Fibroblast of pulmonary artery (primary cell): ENCODE measurements at regions not wholly inside any gene's neighbourhood (a gene's known extent, or its start where the extent isn't known, plus 50 kb on each side); places are given as distances from the start of the nearest gene placed in this dataset.
"Not testable (repeated sequence)": the region's sequence is repeated elsewhere in the genome, so short reads cannot be mapped to it uniquely, and the experiment has no call there.

ENCODE experiments used
- DNase-seq: peaks from one replicate; pipeline ENCODE4 v3.0.0-alpha.2; 2010; ENCODE audit warnings: low read depth
- H3K4me3 ChIP-seq: replicated peaks from 2 replicates; pipeline ENCODE4 v1.5.1; 2011; ENCODE audit warnings: low read depth, mild to moderate bottlenecking, control low read depth, low read length, moderate library complexity
- TF ChIP-seq, protein P1 (sequence below): IDR thresholded peaks from 2 replicates; pipeline ENCODE4 v1.5.1; 2011; ENCODE audit warnings: mild to moderate bottlenecking, control low read depth, low read length, inconsistent platforms; ENCODE audit errors: missing control alignments

DNA sequence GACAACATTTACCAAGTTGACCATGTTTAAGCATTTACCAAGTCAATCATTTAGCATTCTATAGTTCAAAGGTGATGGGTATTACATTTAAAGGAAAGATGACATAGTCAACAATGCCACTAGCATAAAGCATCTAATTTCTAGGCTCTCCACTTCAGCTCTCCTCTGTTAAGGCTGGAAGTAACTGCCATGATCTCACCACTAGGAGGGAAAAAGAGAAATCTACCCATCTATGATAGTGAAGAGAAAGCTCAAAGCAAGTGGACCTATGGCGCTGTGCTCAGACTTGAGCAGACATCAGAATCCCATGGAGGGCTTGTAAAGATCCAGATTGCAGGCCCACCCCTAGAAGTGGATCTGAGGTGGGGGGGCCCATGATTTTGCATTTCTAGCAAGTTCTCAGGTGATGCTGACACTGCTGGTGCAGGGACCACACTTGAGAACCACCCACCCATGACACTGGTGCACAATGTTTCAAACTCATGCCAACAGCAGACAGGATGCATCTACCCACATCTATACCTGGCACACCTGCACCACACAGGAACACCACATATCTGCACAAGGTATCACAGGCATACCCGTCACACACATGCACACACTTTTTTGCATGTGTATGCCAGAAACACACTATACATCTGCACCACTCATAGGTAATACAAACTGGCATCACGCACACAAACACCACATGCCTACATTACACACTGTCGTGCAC is 392.9 kb upstream of the RUNX1 start:
- TF ChIP-seq, protein P1, sequence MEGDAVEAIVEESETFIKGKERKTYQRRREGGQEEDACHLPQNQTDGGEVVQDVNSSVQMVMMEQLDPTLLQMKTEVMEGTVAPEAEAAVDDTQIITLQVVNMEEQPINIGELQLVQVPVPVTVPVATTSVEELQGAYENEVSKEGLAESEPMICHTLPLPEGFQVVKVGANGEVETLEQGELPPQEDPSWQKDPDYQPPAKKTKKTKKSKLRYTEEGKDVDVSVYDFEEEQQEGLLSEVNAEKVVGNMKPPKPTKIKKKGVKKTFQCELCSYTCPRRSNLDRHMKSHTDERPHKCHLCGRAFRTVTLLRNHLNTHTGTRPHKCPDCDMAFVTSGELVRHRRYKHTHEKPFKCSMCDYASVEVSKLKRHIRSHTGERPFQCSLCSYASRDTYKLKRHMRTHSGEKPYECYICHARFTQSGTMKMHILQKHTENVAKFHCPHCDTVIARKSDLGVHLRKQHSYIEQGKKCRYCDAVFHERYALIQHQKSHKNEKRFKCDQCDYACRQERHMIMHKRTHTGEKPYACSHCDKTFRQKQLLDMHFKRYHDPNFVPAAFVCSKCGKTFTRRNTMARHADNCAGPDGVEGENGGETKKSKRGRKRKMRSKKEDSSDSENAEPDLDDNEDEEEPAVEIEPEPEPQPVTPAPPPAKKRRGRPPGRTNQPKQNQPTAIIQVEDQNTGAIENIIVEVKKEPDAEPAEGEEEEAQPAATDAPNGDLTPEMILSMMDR = peak; percentile 18
- no peak overlapping the region for H3K4me3 ChIP-seq
- DNase-seq = no peak

DNA sequence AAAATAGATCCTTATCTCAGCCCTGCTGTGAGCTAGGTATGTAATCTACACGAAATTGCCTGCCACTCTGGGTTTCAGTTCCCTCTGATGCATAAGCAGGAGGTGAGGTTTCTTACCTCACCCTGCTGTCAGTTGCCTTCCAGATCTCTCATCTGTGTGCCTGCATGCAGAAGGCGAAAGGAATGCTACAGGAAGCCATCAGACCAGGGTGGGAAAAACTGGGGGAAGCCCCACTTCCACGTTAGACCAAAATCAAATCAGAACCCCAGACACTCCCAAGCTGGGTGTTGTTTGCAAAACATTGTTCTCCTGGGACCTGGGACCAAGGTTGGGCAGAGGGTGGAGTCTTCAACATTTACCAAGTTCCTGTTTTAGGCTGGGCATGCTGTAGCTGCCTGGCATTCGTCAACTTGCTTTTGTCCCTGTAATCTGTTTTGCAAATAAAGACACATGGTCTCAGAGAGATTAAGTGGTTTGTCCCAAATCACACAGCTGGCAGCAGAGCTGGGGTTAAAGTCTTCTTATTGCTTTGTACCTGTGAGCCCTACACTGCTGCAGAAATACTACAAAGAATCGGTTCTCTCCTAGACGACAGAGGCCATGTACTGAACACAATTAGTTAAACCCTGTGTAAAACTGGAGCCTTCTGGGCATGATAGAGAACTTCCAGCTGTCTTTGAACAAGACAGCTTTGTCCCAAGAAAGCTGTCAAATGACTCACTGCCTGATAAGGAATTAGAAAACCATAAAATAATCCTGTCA is 389.7 kb upstream of the RUNX1 start:
- peak; percentile 17 for DNase-seq
- TF ChIP-seq, protein P1 = no peak
- H3K4me3 ChIP-seq = no peak overlapping the region

DNA sequence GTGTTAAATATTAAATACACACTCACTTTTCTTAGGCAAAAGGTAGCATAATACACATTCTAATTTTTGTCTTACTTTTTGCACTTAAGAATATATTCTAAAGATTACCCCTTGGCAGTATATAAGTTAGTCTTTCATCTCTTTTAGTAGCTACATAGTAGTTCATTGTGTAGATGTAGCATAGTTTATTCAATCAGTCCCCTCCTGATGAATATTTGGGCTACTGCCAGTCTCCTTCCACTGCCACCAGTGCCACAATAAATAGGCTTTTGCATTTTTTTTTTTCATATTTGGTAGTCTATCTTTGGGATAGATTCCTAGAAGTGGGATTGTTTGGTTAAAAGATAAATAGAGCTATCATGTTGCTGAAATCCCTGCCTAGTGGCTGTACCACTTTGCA is 388.8 kb upstream of the RUNX1 start:
- TF ChIP-seq, protein P1 = no peak
- H3K4me3 ChIP-seq = no peak overlapping the region
- no peak for DNase-seq

DNA sequence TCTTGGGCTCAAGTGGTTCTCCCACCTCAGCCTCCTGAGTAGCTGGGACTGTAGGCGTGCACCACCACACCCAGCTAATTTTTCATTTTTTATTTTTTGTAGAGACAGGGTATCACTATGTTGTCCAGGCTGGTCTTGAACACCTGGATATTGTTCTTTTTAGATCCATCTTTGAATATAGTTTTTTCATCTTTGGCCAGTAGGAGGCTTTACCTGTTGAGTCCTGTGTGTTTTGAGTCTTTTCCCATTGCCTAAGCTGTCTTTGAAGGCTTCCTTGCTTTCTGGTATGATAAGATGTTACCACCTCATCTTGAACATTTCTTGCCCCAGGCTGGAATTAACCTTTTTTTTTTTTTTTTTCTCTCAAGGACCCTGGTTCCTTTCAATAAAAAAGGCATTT is 387.8 kb upstream of the RUNX1 start:
- TF ChIP-seq, protein P1 = no peak
- no peak for DNase-seq
- no peak overlapping the region for H3K4me3 ChIP-seq

DNA sequence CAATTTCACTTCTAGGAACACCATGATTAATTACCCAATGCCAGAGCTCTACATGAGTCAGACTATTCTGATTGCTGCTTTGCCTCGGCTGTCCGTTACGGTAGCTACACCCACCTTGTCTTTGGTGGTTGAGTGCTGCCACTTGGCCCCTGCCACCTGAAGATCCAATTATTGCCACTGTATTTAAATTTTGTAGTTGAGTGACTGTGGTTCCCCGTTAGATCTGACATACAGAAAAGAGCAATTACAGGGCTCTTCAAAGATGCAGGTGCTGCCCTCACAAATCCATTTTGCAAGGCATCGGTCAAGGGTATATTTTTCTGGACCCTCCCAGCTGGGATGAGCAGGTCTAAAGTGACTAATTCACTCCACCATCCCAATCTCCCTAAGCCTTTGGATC is 383.5 kb upstream of the RUNX1 start:
- H3K4me3 ChIP-seq, DNase-seq: not testable (repeated sequence)

DNA sequence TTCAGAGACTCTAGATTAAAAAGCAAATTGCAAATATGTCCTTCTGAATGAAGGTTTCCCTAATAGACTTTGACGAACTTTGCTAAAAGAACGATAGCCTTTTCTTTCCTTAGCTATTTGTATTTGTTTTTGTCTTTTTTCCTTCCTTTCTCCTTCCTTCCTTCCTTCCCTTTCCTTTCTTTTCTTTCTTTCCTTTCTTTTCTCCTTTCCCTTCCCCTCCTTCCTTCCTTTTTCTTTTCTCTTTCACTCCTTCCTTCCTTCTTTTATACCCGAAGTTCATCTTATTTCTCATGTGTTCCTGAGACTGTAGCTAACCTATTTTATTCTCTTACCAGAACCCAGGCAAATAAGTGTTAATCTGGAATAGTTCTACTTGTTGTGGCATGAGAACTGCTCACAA is 381.2 kb upstream of the RUNX1 start:
- H3K4me3 ChIP-seq = no peak overlapping the region
- TF ChIP-seq, protein P1 = no peak
- no peak for DNase-seq

DNA sequence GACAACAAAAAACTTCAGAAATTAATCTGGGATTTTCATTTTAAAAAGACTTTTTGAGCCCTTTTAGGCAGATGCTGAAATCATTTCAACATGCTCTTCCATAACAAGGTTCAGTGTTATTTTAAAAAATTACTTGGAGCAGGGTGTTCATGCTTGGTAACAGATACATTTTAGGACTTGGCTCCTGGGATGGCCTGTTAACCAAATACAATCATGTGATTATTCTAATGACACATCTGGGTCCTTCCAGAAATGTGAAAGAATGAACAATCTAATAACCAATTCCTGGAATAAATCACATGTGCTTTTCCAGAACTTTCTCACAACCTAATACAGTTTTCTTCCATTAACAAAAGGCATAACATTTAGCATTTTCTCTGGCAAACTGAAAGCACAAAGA is 379.8 kb upstream of the RUNX1 start:
- TF ChIP-seq, protein P1 = no peak
- peak; percentile 3 for DNase-seq
- no peak overlapping the region for H3K4me3 ChIP-seq
